ENCODE measurements at regions not wholly inside any gene's neighbourhood (a gene's known extent, or its start where the extent isn't known, plus 50 kb on each side); places are given as distances from the start of the nearest gene placed in this dataset.

DNA sequence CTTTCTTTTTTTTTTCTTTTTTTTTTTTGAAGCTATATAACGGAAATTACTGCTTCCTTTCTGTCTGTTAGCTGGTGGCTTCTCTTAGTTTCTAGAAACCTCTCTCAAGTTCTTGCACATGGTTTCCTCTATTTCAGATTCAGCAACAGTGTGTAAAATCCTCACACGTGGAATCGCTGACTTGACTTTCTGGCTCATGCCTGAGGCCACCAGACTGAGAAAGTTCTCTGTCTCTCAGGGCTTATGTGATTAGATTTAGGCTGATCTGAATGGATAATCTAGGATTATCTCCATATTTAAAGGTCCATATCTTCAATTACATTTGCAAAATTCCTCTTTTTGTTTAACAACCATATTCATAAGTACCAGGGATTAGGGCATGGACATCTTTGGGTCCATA, 856.3 kb upstream of the SLITRK6 start:
- TF ChIP-seq, protein P1, sequence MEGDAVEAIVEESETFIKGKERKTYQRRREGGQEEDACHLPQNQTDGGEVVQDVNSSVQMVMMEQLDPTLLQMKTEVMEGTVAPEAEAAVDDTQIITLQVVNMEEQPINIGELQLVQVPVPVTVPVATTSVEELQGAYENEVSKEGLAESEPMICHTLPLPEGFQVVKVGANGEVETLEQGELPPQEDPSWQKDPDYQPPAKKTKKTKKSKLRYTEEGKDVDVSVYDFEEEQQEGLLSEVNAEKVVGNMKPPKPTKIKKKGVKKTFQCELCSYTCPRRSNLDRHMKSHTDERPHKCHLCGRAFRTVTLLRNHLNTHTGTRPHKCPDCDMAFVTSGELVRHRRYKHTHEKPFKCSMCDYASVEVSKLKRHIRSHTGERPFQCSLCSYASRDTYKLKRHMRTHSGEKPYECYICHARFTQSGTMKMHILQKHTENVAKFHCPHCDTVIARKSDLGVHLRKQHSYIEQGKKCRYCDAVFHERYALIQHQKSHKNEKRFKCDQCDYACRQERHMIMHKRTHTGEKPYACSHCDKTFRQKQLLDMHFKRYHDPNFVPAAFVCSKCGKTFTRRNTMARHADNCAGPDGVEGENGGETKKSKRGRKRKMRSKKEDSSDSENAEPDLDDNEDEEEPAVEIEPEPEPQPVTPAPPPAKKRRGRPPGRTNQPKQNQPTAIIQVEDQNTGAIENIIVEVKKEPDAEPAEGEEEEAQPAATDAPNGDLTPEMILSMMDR (IDR thresholded peaks at IDR 0.05): no peak
- TF ChIP-seq, protein P2, sequence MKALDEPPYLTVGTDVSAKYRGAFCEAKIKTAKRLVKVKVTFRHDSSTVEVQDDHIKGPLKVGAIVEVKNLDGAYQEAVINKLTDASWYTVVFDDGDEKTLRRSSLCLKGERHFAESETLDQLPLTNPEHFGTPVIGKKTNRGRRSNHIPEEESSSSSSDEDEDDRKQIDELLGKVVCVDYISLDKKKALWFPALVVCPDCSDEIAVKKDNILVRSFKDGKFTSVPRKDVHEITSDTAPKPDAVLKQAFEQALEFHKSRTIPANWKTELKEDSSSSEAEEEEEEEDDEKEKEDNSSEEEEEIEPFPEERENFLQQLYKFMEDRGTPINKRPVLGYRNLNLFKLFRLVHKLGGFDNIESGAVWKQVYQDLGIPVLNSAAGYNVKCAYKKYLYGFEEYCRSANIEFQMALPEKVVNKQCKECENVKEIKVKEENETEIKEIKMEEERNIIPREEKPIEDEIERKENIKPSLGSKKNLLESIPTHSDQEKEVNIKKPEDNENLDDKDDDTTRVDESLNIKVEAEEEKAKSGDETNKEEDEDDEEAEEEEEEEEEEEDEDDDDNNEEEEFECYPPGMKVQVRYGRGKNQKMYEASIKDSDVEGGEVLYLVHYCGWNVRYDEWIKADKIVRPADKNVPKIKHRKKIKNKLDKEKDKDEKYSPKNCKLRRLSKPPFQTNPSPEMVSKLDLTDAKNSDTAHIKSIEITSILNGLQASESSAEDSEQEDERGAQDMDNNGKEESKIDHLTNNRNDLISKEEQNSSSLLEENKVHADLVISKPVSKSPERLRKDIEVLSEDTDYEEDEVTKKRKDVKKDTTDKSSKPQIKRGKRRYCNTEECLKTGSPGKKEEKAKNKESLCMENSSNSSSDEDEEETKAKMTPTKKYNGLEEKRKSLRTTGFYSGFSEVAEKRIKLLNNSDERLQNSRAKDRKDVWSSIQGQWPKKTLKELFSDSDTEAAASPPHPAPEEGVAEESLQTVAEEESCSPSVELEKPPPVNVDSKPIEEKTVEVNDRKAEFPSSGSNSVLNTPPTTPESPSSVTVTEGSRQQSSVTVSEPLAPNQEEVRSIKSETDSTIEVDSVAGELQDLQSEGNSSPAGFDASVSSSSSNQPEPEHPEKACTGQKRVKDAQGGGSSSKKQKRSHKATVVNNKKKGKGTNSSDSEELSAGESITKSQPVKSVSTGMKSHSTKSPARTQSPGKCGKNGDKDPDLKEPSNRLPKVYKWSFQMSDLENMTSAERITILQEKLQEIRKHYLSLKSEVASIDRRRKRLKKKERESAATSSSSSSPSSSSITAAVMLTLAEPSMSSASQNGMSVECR (CRISPR knock-in tag; IDR thresholded peaks at IDR 0.05; ENCODE audit: borderline replicate concordance): no peak
- TF ChIP-seq ATF1 (CRISPR knock-in tag; IDR thresholded peaks at IDR 0.05): no peak
- TF ChIP-seq, protein P3, sequence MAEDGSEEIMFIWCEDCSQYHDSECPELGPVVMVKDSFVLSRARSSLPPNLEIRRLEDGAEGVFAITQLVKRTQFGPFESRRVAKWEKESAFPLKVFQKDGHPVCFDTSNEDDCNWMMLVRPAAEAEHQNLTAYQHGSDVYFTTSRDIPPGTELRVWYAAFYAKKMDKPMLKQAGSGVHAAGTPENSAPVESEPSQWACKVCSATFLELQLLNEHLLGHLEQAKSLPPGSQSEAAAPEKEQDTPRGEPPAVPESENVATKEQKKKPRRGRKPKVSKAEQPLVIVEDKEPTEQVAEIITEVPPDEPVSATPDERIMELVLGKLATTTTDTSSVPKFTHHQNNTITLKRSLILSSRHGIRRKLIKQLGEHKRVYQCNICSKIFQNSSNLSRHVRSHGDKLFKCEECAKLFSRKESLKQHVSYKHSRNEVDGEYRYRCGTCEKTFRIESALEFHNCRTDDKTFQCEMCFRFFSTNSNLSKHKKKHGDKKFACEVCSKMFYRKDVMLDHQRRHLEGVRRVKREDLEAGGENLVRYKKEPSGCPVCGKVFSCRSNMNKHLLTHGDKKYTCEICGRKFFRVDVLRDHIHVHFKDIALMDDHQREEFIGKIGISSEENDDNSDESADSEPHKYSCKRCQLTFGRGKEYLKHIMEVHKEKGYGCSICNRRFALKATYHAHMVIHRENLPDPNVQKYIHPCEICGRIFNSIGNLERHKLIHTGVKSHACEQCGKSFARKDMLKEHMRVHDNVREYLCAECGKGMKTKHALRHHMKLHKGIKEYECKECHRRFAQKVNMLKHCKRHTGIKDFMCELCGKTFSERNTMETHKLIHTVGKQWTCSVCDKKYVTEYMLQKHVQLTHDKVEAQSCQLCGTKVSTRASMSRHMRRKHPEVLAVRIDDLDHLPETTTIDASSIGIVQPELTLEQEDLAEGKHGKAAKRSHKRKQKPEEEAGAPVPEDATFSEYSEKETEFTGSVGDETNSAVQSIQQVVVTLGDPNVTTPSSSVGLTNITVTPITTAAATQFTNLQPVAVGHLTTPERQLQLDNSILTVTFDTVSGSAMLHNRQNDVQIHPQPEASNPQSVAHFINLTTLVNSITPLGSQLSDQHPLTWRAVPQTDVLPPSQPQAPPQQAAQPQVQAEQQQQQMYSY (CRISPR knock-in tag; IDR thresholded peaks at IDR 0.05): no peak
- no peak for TF ChIP-seq MYBL2 (CRISPR knock-in tag; IDR thresholded peaks at IDR 0.05)
- no peak for TF ChIP-seq ZNF263 (CRISPR knock-in tag; IDR thresholded peaks at IDR 0.05; ENCODE audit: low read depth)
- TF ChIP-seq, protein P4, sequence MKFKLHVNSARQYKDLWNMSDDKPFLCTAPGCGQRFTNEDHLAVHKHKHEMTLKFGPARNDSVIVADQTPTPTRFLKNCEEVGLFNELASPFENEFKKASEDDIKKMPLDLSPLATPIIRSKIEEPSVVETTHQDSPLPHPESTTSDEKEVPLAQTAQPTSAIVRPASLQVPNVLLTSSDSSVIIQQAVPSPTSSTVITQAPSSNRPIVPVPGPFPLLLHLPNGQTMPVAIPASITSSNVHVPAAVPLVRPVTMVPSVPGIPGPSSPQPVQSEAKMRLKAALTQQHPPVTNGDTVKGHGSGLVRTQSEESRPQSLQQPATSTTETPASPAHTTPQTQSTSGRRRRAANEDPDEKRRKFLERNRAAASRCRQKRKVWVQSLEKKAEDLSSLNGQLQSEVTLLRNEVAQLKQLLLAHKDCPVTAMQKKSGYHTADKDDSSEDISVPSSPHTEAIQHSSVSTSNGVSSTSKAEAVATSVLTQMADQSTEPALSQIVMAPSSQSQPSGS (CRISPR knock-in tag; IDR thresholded peaks at IDR 0.05; ENCODE audit: borderline replicate concordance, low read depth): no peak
- no peak for TF ChIP-seq CREB1 (CRISPR knock-in tag; IDR thresholded peaks at IDR 0.05)
- TF ChIP-seq EMX1 (CRISPR knock-in tag; IDR thresholded peaks at IDR 0.05): no peak
- TF ChIP-seq, protein P5, sequence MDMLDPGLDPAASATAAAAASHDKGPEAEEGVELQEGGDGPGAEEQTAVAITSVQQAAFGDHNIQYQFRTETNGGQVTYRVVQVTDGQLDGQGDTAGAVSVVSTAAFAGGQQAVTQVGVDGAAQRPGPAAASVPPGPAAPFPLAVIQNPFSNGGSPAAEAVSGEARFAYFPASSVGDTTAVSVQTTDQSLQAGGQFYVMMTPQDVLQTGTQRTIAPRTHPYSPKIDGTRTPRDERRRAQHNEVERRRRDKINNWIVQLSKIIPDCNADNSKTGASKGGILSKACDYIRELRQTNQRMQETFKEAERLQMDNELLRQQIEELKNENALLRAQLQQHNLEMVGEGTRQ (CRISPR knock-in tag; IDR thresholded peaks at IDR 0.05): no peak
- TF ChIP-seq JUN (CRISPR knock-in tag; IDR thresholded peaks at IDR 0.05): no peak
- TF ChIP-seq, protein P6, sequence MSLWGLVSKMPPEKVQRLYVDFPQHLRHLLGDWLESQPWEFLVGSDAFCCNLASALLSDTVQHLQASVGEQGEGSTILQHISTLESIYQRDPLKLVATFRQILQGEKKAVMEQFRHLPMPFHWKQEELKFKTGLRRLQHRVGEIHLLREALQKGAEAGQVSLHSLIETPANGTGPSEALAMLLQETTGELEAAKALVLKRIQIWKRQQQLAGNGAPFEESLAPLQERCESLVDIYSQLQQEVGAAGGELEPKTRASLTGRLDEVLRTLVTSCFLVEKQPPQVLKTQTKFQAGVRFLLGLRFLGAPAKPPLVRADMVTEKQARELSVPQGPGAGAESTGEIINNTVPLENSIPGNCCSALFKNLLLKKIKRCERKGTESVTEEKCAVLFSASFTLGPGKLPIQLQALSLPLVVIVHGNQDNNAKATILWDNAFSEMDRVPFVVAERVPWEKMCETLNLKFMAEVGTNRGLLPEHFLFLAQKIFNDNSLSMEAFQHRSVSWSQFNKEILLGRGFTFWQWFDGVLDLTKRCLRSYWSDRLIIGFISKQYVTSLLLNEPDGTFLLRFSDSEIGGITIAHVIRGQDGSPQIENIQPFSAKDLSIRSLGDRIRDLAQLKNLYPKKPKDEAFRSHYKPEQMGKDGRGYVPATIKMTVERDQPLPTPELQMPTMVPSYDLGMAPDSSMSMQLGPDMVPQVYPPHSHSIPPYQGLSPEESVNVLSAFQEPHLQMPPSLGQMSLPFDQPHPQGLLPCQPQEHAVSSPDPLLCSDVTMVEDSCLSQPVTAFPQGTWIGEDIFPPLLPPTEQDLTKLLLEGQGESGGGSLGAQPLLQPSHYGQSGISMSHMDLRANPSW (CRISPR knock-in tag; conservative IDR thresholded peaks at IDR 0.05; ENCODE audit: low read depth): no peak

Measured in WTC11 (cell line).